GM12878 (cell line): ENCODE measurements at regions not wholly inside any gene's neighbourhood (a gene's known extent, or its start where the extent isn't known, plus 50 kb on each side); places are given as distances from the start of the nearest gene placed in this dataset.

Experiments used
- ATAC-seq: fragments of 200-7000 bp; cut with Tn5 transposase; 3 replicates; pipeline ENCODE4 v1.9.1; 2020; ENCODE audit warnings: mild to moderate bottlenecking, moderate library complexity
- BruUV-seq: library from RNA; stranded (reverse); fragments of 400-500 nt; replicated peaks from 2 replicates; lab custom pipeline; 2021; lab: Mats Ljungman, UMichigan
- CTCF ChIA-PET: fragments of 300-600 bp; sonication (Branson Sonifier 250); formaldehyde crosslinking; extraction: SDS; loops from one replicate; lab custom pipeline; 2021; ENCODE audit warnings: inconsistent platforms; lab: Yijun Ruan, JAX
- POLR2A ChIA-PET: fragments of 350-600 bp; formaldehyde crosslinking; extraction: SDS; loops from one replicate; lab custom pipeline; 2021; ENCODE audit warnings: inconsistent platforms; lab: Charles Lee
- RAD21 ChIA-PET: fragments of 300-600 bp; sonication (Branson Sonifier 250); formaldehyde crosslinking; loops from one replicate; lab custom pipeline; 2023; ENCODE audit warnings: antibody characterized with exemption; ENCODE audit not compliant: unreplicated experiment; lab: Charles Lee
- SMC1A ChIA-PET: fragments of 300-600 bp; sonication (Branson Sonifier 250); formaldehyde crosslinking; loops from one replicate; lab custom pipeline; 2023; ENCODE audit not compliant: unreplicated experiment, uncharacterized antibody; lab: Charles Lee
- DNase-seq: peaks from one replicate; pipeline ENCODE4 v3.0.0-alpha.2; 2011; ENCODE audit warnings: low read depth, low spot score
- FAIRE-seq: peaks from 3 replicates; lab custom pipeline; 2011; peaks lifted over from hg19 to GRCh38; lab: Jason Lieb, UNC
- H2AFZ ChIP-seq: 2 replicates; pipeline ENCODE4 v1.6.0; 2011; ENCODE audit warnings: low read depth, low read length, control low read depth; ENCODE audit not compliant: control insufficient read depth
- H3K27ac ChIP-seq: 2 replicates; pipeline ENCODE4 v1.5.1; 2011; ENCODE audit warnings: control low read depth; ENCODE audit not compliant: control insufficient read depth, insufficient read depth
- H3K27me3 ChIP-seq, 2 experiments: replicated peaks in 1 of 2; 2 replicates each; pipeline versions ENCODE4 v1.6.0 to v1.6.1; 2011; ENCODE audit warnings: low read length in 1 of 2; ENCODE audit not compliant: control insufficient read depth in 2 of 2, insufficient read depth in 2 of 2
- H3K36me3 ChIP-seq, 2 experiments: 2 replicates each; pipeline ENCODE4 v1.5.1; 2011; ENCODE audit warnings: low read length in 1 of 2; ENCODE audit not compliant: control insufficient read depth in 2 of 2, insufficient read depth in 2 of 2
- H3K4me1 ChIP-seq: 2 replicates; pipeline ENCODE4 v1.6.1; 2011; ENCODE audit warnings: mild to moderate bottlenecking, low read length, moderate library complexity, mixed read lengths; ENCODE audit not compliant: control insufficient read depth, insufficient read depth
- H3K4me2 ChIP-seq: 2 replicates; pipeline ENCODE4 v1.6.0; 2011; ENCODE audit warnings: control low read depth; ENCODE audit not compliant: control insufficient read depth, insufficient read depth
- H3K4me3 ChIP-seq: fragments of 200-600 bp; sonication (generic); 2 replicates; pipeline ENCODE4 v1.5.1; 2016
- H3K79me2 ChIP-seq: 2 replicates; pipeline ENCODE4 v1.6.0; 2011; ENCODE audit warnings: low read length; ENCODE audit not compliant: control insufficient read depth, insufficient read depth
- H3K9ac ChIP-seq: 2 replicates; pipeline ENCODE4 v1.8.0; 2011; ENCODE audit warnings: low read length, control low read depth, mixed read lengths; ENCODE audit not compliant: control insufficient read depth, insufficient read depth
- H3K9me3 ChIP-seq: replicated peaks from 3 replicates; pipeline ENCODE4 v1.5.1; 2011; ENCODE audit warnings: mild to moderate bottlenecking, low read length; ENCODE audit not compliant: control insufficient read depth, insufficient read depth
- H4K20me1 ChIP-seq: 2 replicates; pipeline ENCODE4 v1.6.0; 2011; ENCODE audit not compliant: control insufficient read depth, insufficient read depth
- BHLHE40 ChIP-seq, 2 experiments: fragments of 450-650 bp in 1 of 2; IDR thresholded peaks; 2 replicates each; pipeline ENCODE4 v1.6.1; 2011 to 2017; ENCODE audit warnings: low read depth in 2 of 2, borderline replicate concordance in 1 of 2, improper control_type of control experiment in 1 of 2, low read length in 1 of 2, mild to moderate bottlenecking in 1 of 2
- CEBPB ChIP-seq, 2 experiments: fragments of 150-350 bp in 1 of 2; IDR thresholded peaks; 2 replicates each; pipeline ENCODE4 v1.6.1; 2012 to 2014; ENCODE audit warnings: low read depth in 2 of 2, low read length in 2 of 2, borderline replicate concordance in 1 of 2, inconsistent platforms in 1 of 2
- CREB1 ChIP-seq: IDR thresholded peaks from 2 replicates; pipeline ENCODE4 v1.6.1; 2012; ENCODE audit warnings: low read depth, mild to moderate bottlenecking, inconsistent platforms
- IRF3 ChIP-seq: fragments of 450-650 bp; IDR thresholded peaks from 2 replicates; pipeline ENCODE4 v1.6.1; 2014; ENCODE audit warnings: mild to moderate bottlenecking
- IRF4 ChIP-seq: IDR thresholded peaks from 2 replicates; pipeline ENCODE4 v1.6.1; 2011; ENCODE audit warnings: low read depth, low read length
- IRF5 ChIP-seq: fragments of 450-650 bp; IDR thresholded peaks from 2 replicates; pipeline ENCODE4 v1.6.1; 2017; ENCODE audit warnings: borderline replicate concordance
- KAT2A ChIP-seq: conservative IDR thresholded peaks from 2 replicates; pipeline ENCODE4 v1.6.1; 2011; ENCODE audit warnings: low read depth, low read length; ENCODE audit not compliant: control insufficient read depth
- MXI1 ChIP-seq: fragments of 150-350 bp; IDR thresholded peaks from 2 replicates; pipeline ENCODE4 v1.6.1; 2011; ENCODE audit warnings: low read depth, mild to moderate bottlenecking, inconsistent platforms, low read length, improper control_type of control experiment
- RAD21 ChIP-seq: IDR thresholded peaks from 2 replicates; pipeline ENCODE4 v1.6.1; 2011; ENCODE audit warnings: mild to moderate bottlenecking, low read depth, low read length, moderate library complexity; ENCODE audit not compliant: insufficient read depth
- REST ChIP-seq: IDR thresholded peaks from 2 replicates; pipeline ENCODE4 v1.6.1; 2012; ENCODE audit warnings: mild to moderate bottlenecking, low read depth, low read length
- SUPT20H ChIP-seq: IDR thresholded peaks from 2 replicates; pipeline ENCODE4 v1.6.1; 2011; ENCODE audit warnings: low read depth, mild to moderate bottlenecking, low read length, moderate library complexity, borderline replicate concordance; ENCODE audit not compliant: control insufficient read depth
- TAF1 ChIP-seq: IDR thresholded peaks from 2 replicates; pipeline ENCODE4 v1.6.1; 2011; ENCODE audit warnings: mild to moderate bottlenecking, low read depth, low read length, borderline replicate concordance
- TCF3 ChIP-seq: IDR thresholded peaks from 2 replicates; pipeline ENCODE4 v1.6.1; 2012; ENCODE audit warnings: low read depth, mild to moderate bottlenecking, low read length, borderline replicate concordance; ENCODE audit not compliant: insufficient read depth
- TCF7 ChIP-seq: IDR thresholded peaks from 2 replicates; pipeline ENCODE4 v1.6.1; 2014; ENCODE audit warnings: antibody characterized with exemption, borderline replicate concordance
- USF1 ChIP-seq: IDR thresholded peaks from 2 replicates; pipeline ENCODE4 v1.6.1; 2011; ENCODE audit warnings: borderline replicate concordance, low read depth, mild to moderate bottlenecking, moderate library complexity, mixed read lengths, low read length; ENCODE audit not compliant: insufficient read depth; ENCODE audit errors: extremely low read length
- WGBS: methylation state at CpG from one replicate; pipeline ENCODE4 v1.1.6; 2016; ENCODE audit warnings: low lambda C conversion rate; ENCODE audit not compliant: insufficient replicate concordance, insufficient coverage; ENCODE audit errors: missing lambda C conversion rate; 5-methylcytosine and 5-hydroxymethylcytosine counted together
- in situ Hi-C: fragments of 300-500 bp; cut with MboI; formaldehyde crosslinking; loops from 9 replicates; pipeline ENCODE4 v1.14.3; 2018; ENCODE audit warnings: mixed read lengths
- intact Hi-C: fragments of 100-400 bp; cut with micrococcal nuclease; formaldehyde crosslinking; loops from one replicate; pipeline ENCODE4 v1.14.2; 2022; ENCODE audit not compliant: unreplicated experiment

GRCh38 chr13:97116754-97117153 lies 105.4 kb upstream of the MBNL2 start:
- ChIA-PET RAD21 (interaction anchor here (1.2 kb wide), 1 partner anchor 243 kb away, joined by 3 read pairs; no protein-coding TSS in a partner anchor), POLR2A (no interaction called here), SMC1A (interaction anchor here (0.6 to 1.2 kb wide), 2 partner anchors 10 to 120 kb away, joined by 3 read pairs; no protein-coding TSS in a partner anchor), CTCF (interaction anchor here (1.1 kb wide), 1 partner anchor 10 kb away, joined by 4 read pairs; no protein-coding TSS in a partner anchor)
- WGBS, result 78% methylated on average over 1 of the region's 1 CpG
- Histone ChIP-seq H3K27ac (no peak overlapping the region), H3K4me3 (no peak overlapping the region), H3K4me2 (no peak overlapping the region), H3K4me1 (no peaks in the 10 kb centered on the region), H3K27me3 (no peaks in the 10 kb centered on the region; a peak in 1 of 4 replicates), H3K9ac (no peak overlapping the region), H4K20me1 (no peaks in the 10 kb centered on the region), H3K9me3 (no peaks in the 10 kb centered on the region), H3K36me3 (no peaks in the 10 kb centered on the region), H2AFZ (no peak overlapping the region), H3K79me2 (no peaks in the 10 kb centered on the region)
- intact Hi-C loops, result loop anchor here (10.0 kb wide), 1 partner anchor 458 kb away; no protein-coding TSS in a partner anchor
- in situ Hi-C loops, result loop anchor here (5.0 kb wide), 1 partner anchor 236 kb away; no protein-coding TSS in a partner anchor
- peak; percentile 70 for ATAC-seq
- TF ChIP-seq RAD21 (no peak), IRF4 (no peak), TCF3 (no peak), TAF1 (no peak), IRF3 (no peak), MXI1 (no peak), TCF7 (no peak), BHLHE40 (IDR thresholded peaks at IDR 0.05; ENCODE audit: borderline replicate concordance in 1 of 2, low read depth in 2 of 2, low read length in 1 of 2) (no peak), SUPT20H (no peak), REST (no peak), KAT2A (no peak), USF1 (no peak), CREB1 (no peak), CEBPB (IDR thresholded peaks at IDR 0.05; ENCODE audit: borderline replicate concordance in 1 of 2, low read depth in 2 of 2, low read length in 2 of 2) (no peak), IRF5 (no peak)
- no peak for FAIRE-seq
- no peak for DNase-seq
- BruUV-seq, result no TSS peak
